CD14-positive monocyte (primary cell): ENCODE measurements at regions not wholly inside any gene's neighbourhood (a gene's known extent, or its start where the extent isn't known, plus 50 kb on each side); places are given as distances from the start of the nearest gene placed in this dataset.

ENCODE experiments used
- DNase-seq, 3 donors: peaks; one replicate each; pipeline ENCODE4 v3.0.0-alpha.2; 2011 to 2022
- H2AFZ ChIP-seq: 2 replicates; pipeline ENCODE4 v1.6.0; 2012; ENCODE audit warnings: mild to moderate bottlenecking, low read depth, low read length, inconsistent platforms; ENCODE audit not compliant: insufficient read depth, poor library complexity, severe bottlenecking
- H3K27ac ChIP-seq, 2 donors: 1 replicate in 1 of 2; 2 replicates in 1 of 2; pipeline ENCODE4 v1.5.1; 2012 to 2013; ENCODE audit warnings: low read length in 2 of 2, control low read depth in 1 of 2, inconsistent platforms in 1 of 2, low read depth in 1 of 2, mild to moderate bottlenecking in 1 of 2
- H3K27me3 ChIP-seq, 2 donors: one replicate each; pipeline versions ENCODE4 v1.6.0 to v1.6.1; 2011 to 2013; ENCODE audit warnings: low read length in 2 of 2; ENCODE audit not compliant: control insufficient read depth in 2 of 2, insufficient read depth in 2 of 2
- H3K36me3 ChIP-seq, 2 donors: replicated peaks in 1 of 2; 1 replicate in 1 of 2; 2 replicates in 1 of 2; pipeline versions ENCODE4 v1.5.1 to v1.6.1; 2012 to 2013; ENCODE audit warnings: low read length in 2 of 2, control low read depth in 1 of 2, inconsistent platforms in 1 of 2, mild to moderate bottlenecking in 1 of 2; ENCODE audit not compliant: insufficient read depth in 2 of 2, control insufficient read depth in 1 of 2
- H3K4me1 ChIP-seq, 2 donors: 1 replicate in 1 of 2; 2 replicates in 1 of 2; pipeline versions ENCODE4 v1.5.1 to v1.6.1; 2012 to 2013; ENCODE audit warnings: low read length in 2 of 2, control low read depth in 1 of 2, inconsistent platforms in 1 of 2, mild to moderate bottlenecking in 1 of 2, moderate library complexity in 1 of 2; ENCODE audit not compliant: insufficient read depth in 2 of 2, control insufficient read depth in 1 of 2
- H3K4me2 ChIP-seq: replicated peaks from 2 replicates; pipeline ENCODE3; 2012; ENCODE audit warnings: low read length, moderate library complexity, mild to moderate bottlenecking; ENCODE audit not compliant: poor library complexity, severe bottlenecking; ENCODE audit errors: extremely low read depth
- H3K4me3 ChIP-seq, 3 experiments: fragments of 200-600 bp in 1 of 3; sonication (generic) in 1 of 3; replicated peaks in 1 of 3; 1 replicate in 2 of 3; 2 replicates in 1 of 3; pipeline ENCODE4 v1.5.1; 2011 to 2013; ENCODE audit warnings: low read length in 3 of 3, mild to moderate bottlenecking in 3 of 3, control low read depth in 2 of 3, low read depth in 2 of 3, inconsistent platforms in 1 of 3, moderate library complexity in 1 of 3
- H3K79me2 ChIP-seq: 2 replicates; pipeline ENCODE4 v1.6.0; 2012; ENCODE audit warnings: mild to moderate bottlenecking, control low read depth, inconsistent platforms, low read length, moderate library complexity; ENCODE audit not compliant: insufficient read depth
- H3K9ac ChIP-seq: 2 replicates; pipeline ENCODE4 v1.6.0; 2017; ENCODE audit warnings: low read length, mild to moderate bottlenecking; ENCODE audit not compliant: insufficient read depth, poor library complexity, severe bottlenecking
- H3K9me3 ChIP-seq, 2 donors: replicated peaks in 1 of 2; 1 replicate in 1 of 2; 2 replicates in 1 of 2; pipeline versions ENCODE4 v1.5.1 to v1.6.1; 2012 to 2013; ENCODE audit warnings: low read length in 2 of 2, control low read depth in 1 of 2; ENCODE audit not compliant: control insufficient read depth in 1 of 2, insufficient read depth in 1 of 2
- H4K20me1 ChIP-seq: 2 replicates; pipeline ENCODE4 v1.6.0; 2012; ENCODE audit warnings: mild to moderate bottlenecking, low read length, control low read depth, moderate library complexity; ENCODE audit not compliant: insufficient read depth
- H3K27ac Mint-ChIP-seq, 7 donors: one replicate each; pipeline ENCODE4 v1.8.0; 2020; ENCODE audit warnings: mild to moderate bottlenecking in 7 of 7, mixed read lengths in 7 of 7, moderate library complexity in 6 of 7, inconsistent platforms in 2 of 7
- H3K27me3 Mint-ChIP-seq, 3 donors: one replicate each; pipeline ENCODE4 v1.8.0; 2021 to 2022; ENCODE audit warnings: low read depth in 3 of 3, mild to moderate bottlenecking in 3 of 3, mixed read lengths in 3 of 3, moderate library complexity in 3 of 3, inconsistent platforms in 1 of 3
- H3K36me3 Mint-ChIP-seq, 2 donors: one replicate each; pipeline ENCODE4 v1.8.0; 2020; ENCODE audit warnings: mixed read lengths in 2 of 2, inconsistent platforms in 1 of 2, mild to moderate bottlenecking in 1 of 2
- H3K4me1 Mint-ChIP-seq: one replicate; pipeline ENCODE4 v1.8.0; 2020; ENCODE audit warnings: mild to moderate bottlenecking, mixed read lengths
- H3K4me3 Mint-ChIP-seq, 2 donors: one replicate each; pipeline ENCODE4 v1.8.0; 2020; ENCODE audit warnings: mild to moderate bottlenecking in 2 of 2, mixed read lengths in 2 of 2, moderate library complexity in 1 of 2
- H3K9me3 Mint-ChIP-seq, 7 donors: one replicate each; pipeline ENCODE4 v1.8.0; 2020 to 2022; ENCODE audit warnings: mixed read lengths in 7 of 7, mild to moderate bottlenecking in 6 of 7, moderate library complexity in 6 of 7, inconsistent platforms in 2 of 7
- CTCF ChIP-seq: fragments of 200-600 bp; IDR thresholded peaks from one replicate; pipeline ENCODE4 v1.8.0; 2022; ENCODE audit warnings: antibody characterized with exemption, mild to moderate bottlenecking
- WGBS: methylation state at CpG from one replicate; pipeline ENCODE4 v1.1.5; 2013; ENCODE audit warnings: missing lambda C conversion rate; ENCODE audit not compliant: insufficient coverage; 5-methylcytosine and 5-hydroxymethylcytosine counted together
- intact Hi-C, 2 donors: fragments of 100-400 bp; cut with micrococcal nuclease; formaldehyde crosslinking; loops; one replicate each; pipeline versions ENCODE4 v1.15.0 to v1.15.1; 2023

- no peaks in the 10 kb centered on the region for H3K36me3 ChIP-seq
- Mint-ChIP-seq H3K27ac (no peak overlapping the region), H3K9me3 (peaks cover 0 to 6% (median 0%) of the 10 kb centered on the region in 7 donors), H3K4me1 (no peaks in the 10 kb centered on the region), H3K4me3 (no peak overlapping the region), H3K36me3 (no peaks in the 10 kb centered on the region), H3K27me3 (no peaks in the 10 kb centered on the region)
- no peak for DNase-seq
- H3K79me2 ChIP-seq = no peaks in the 10 kb centered on the region
- no peak overlapping the region for H3K9ac ChIP-seq
- intact Hi-C loops = no loop called here
- no peaks in the 10 kb centered on the region for H3K9me3 ChIP-seq
- no peak overlapping the region for H2AFZ ChIP-seq
- no peaks in the 10 kb centered on the region for H3K27me3 ChIP-seq
- WGBS = 70% methylated on average over 1 of the region's 2 CpGs
- no peaks in the 10 kb centered on the region for H4K20me1 ChIP-seq
- H3K4me2 ChIP-seq = no peak overlapping the region
- H3K4me1 ChIP-seq = no peaks in the 10 kb centered on the region
- no peak for TF ChIP-seq CTCF
- H3K27ac ChIP-seq = no peak overlapping the region
- no peak overlapping the region for H3K4me3 ChIP-seq
Observed at GRCh38 chr2:83633423-83633822, 825.7 kb downstream of the SUCLG1 start.

- H3K27me3 ChIP-seq = no peaks in the 10 kb centered on the region
- H3K79me2 ChIP-seq = no peaks in the 10 kb centered on the region
- intact Hi-C loops = no loop called here
- H3K27ac Mint-ChIP-seq = no peak overlapping the region
- H3K4me2 ChIP-seq = no peak overlapping the region
- no peak overlapping the region for H3K4me3 ChIP-seq
- H3K27me3 Mint-ChIP-seq = no peaks in the 10 kb centered on the region
- no peak overlapping the region for H2AFZ ChIP-seq
- H3K36me3 ChIP-seq = no peaks in the 10 kb centered on the region
- H3K27ac ChIP-seq = no peak overlapping the region
- no peak overlapping the region for H3K9ac ChIP-seq
- no peak overlapping the region for H3K4me3 Mint-ChIP-seq
- no peaks in the 10 kb centered on the region for H3K9me3 ChIP-seq
- no peaks in the 10 kb centered on the region for H3K4me1 Mint-ChIP-seq
- no peaks in the 10 kb centered on the region for H3K36me3 Mint-ChIP-seq
- no peaks in the 10 kb centered on the region for H3K4me1 ChIP-seq
- no CpG with 5 or more reads among the region's 2 CpGs for WGBS
- H3K9me3 Mint-ChIP-seq = peaks cover 0 to 6% (median 0%) of the 10 kb centered on the region in 7 donors
- DNase-seq = no peak
- no peaks in the 10 kb centered on the region for H4K20me1 ChIP-seq
- TF ChIP-seq CTCF = no peak
Observed at GRCh38 chr2:83630351-83630750, 828.7 kb downstream of the SUCLG1 start.
